NCI-H1436 (cell line): ENCODE measurements at regions not wholly inside any gene's neighbourhood (a gene's known extent, or its start where the extent isn't known, plus 50 kb on each side); places are given as distances from the start of the nearest gene placed in this dataset.
A peak's percentile ranks its signal among the peaks of the same experiment; 100 is the strongest.

ENCODE experiments used
- DNase-seq: peaks from one replicate; lab custom pipeline; 2025; lab: John Stamatoyannopoulos, UW

DNA sequence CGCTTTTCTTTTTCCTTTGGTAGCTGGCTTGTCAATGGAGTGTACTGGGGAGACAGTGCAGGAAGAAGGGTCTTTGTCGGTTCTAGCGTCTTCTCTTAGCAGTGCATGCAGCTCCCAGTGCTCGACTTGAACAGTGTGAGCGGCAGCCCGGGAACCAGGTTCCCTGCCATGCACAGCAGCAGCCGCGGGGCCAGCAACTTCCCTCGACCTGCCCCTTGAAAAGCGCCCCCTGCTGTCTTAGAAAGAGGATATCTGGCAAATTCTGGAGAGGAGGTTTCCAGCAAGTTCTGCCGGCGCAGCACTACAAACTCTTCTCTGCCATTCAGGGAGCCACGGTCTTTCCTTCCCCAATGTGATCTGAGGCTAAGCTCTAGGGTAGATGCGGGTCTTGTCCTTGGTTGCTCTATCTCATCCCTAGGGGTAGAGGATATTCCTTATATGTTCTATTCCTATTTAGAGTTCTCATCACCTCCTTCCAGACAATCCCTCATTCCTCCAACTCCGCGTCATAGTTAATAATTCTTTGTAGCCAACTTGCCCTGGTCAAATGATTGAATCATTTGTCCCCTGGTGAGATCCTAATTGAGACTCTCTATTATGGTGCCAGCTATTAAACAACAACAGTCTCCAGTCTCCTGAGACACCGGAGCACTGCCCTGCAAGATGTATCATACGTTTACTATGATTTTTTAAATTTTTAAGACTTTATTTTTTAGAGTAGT, 451.3 kb downstream of the PMP22 start:
- DNase-seq: no peak

DNA sequence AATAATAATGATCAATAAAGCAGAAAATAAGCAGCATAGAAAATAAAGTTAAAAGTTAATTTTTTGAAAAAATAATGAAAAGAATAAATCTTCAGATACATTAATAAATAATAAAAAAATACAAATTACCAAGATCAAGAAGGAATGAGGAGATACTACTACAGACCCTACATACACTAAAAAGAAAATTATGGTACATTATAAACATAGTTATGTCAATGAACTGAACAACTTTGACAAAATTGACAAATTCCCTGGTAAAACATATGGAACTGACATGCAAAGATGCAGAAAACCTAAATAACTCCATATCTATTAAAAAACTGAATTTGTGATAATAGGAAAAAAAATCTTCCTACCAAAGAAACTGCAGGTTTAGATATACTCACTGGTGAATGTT, 456.7 kb downstream of the PMP22 start:
- DNase-seq: no peak

DNA sequence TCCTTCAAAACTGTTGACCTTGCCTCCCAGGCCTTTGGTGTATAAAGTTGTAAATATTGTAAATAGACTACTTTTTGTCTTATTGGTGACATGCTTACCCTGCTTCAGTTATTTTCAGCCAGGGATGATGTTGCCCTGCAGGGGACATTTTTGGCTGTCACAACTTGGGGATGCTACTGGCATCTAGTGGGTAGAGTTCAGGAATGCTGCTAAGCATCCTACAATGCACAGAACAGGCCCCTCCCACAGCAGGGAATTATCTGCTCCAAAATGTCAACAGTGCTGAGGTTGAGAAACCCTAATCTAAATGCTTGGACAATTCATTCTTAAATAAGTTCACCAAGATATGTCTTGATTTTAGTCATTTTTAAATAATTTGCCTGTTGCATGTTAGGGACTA, 459.8 kb downstream of the PMP22 start:
- DNase-seq: no peak

DNA sequence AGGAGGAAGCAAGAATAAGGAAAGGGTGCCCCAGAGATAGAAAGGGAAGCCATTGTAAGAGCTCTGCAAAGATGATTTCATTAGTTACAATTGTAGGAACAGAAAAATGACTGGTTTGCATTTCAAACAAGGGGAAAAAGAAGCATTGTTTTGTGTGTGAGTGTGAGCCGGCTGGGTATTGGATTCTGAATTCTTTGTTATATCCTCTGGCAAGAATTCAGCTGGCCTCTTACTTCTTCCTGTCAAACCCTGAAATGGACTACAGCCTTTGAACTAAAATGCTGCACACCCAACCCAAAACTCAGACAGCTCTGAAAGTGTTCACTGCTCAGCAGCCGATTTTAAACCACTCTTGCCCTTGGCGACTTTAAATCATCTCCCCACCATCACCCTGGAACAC, 461.3 kb downstream of the PMP22 start:
- DNase-seq: no peak

DNA sequence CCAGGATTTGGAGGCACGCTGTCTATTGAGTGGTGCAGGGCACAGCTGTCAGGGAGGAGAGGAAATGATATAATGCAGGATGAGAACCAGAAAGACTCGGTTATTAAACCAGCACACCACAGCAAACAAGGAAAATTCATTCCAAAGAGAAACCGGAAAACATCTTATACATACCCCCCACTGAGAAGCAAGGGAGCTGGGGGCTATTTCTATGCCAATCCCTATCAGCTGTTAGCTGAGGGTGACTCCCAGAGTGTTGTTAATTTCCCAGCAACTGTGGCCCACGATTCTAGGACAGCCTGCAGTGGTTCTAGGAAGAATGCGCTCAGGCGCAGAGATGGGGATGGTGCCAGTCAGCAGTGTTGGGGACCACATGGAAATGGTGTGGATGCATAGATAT, 467.3 kb downstream of the PMP22 start:
- DNase-seq: no peak

DNA sequence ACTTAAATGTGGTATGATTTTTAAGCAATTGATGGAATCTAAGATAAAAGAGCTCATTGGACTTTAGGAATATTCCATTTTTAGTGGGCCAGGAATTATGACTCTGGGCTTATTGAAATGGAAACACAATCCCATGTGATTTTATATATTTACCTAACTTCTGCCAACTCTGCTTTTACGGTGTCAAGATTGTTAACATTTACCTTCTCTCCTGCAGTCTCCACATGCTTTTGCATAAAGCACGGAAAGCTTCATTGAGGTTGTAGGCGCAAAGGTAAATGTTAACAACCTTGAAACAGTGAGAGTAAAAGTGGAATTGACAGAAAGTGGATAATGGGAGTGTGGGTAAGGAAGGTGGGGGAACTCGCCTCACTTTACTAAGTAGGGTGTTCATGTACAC, 468.1 kb downstream of the PMP22 start:
- no peak for DNase-seq

DNA sequence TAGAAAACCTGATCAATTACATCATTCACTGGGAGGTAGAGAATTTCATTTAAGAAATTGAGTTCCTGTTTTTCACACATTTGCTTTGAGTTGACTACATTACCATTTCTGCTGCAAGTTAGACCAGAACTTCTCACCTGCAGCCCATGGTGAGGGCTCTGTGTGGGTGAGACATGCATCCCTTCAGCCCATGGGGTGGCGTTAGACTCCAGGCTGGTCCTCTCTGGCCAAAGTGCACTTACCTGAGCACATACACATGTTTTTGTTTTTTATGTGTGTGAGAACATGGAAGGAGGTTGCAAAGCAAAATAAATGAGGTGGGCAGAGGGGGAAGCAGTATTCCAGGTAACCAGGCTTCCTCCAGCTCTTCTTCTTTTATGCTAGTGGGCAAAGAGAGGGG, 470.2 kb downstream of the PMP22 start:
- DNase-seq: no peak

DNA sequence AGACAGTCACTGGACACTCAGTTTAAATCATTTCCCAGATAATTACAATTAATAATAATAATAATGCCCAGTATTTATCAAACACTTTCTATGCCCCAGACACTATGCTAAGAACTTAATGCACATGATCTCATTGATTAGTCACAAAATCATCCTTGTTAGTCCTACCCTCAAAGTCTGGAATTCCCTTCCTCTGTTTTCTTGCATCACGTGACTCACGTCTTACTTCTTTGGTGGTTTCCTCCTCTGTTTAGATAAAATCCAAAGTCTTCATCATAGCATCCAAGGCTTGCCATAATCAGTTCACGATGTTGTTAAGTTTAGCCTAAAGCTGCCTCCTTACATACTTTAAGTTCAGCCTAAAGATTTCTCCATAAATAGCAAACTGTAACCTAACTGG, 471.9 kb downstream of the PMP22 start:
- no peak for DNase-seq

DNA sequence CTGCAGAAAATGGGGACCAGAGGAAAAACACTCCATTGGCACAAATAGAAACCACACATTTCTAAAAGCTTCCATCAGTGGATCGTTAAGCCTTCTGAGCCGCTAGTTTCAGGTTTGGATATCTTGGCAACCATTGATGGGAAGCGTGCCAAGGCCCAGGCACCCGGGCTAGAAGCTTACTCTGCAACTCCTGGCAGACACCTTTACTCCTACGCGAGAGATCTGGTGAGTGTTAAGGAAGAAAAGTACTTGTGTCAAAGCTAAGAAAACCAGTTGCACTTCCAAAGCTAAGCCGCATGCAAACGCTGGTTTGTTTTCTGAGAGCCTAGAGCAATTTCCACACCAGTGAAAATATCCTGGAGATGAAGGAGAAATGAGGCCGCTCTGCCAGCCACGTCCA, 472.4 kb downstream of the PMP22 start:
- peak; percentile 5 for DNase-seq

DNA sequence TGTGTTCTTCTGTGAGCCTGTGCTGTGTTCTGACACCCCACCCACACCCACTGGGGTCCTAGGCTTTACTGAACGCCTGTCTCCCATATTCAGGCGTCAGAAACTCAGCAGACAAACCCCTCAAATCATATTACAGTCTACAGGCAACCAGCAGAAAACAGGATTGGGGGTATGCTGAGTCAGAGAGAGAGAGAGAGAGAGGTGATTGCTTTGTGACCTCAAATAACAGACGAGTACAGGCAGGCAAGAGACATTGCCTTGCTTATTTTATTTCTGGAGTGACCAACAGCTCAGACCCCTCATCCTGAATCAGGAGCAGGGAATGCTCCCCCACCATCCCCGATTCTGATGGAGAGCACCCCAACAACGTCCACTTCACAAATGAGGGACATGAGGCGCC, 473.9 kb downstream of the PMP22 start:
- DNase-seq: no peak

DNA sequence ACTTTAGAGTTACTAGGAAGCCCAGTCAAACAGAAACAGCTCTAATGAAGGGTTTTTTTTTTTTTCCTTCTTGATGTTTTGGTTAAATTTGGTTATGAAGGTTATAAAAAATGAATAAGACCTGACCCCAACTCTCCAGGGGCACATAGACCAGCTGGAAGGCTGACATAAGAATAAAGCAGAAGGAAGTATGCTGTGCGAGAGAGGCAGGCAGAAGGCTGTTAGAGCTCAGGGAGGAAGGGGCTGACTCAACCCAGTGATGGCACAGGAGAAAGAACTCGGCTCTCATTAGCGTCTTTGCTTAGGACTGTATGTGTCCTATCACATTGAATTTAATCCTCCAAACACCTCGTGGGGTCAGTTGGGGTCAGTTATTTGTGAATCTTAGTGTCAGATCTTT, 474.6 kb downstream of the PMP22 start:
- DNase-seq: peak; percentile 28

DNA sequence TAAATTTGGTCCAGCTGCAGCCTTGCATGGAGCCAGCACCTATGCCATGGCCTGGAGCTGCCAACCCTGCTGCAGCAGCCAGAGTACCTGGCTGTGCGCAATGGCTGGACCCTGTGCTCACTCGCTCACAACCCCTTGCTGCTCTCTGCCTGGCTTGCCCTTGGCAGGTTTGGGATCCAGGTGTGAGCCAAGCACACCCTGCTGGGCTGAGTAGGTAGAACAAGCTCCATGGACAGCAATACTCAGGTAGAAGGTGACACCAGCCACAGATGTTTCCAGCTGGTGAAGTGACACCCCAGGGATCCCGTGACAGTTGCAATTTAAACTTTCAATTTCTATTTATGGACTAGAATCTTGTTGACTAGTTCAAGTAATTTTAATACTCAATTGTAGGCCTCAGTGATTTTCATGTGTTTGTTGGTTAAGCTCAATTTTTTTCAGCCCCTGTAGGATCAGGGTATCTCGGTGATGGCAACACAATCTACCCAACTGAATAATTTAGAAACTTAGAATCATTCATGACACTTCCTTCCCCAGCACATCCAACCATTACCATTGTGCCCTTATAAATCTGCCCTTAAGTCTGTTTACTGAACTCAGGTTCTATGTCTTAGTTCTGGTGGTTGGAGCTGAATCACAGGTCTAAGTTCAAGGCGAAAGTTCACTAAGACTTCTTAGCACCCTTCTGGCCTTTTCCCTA, 480.0 kb downstream of the PMP22 start:
- DNase-seq: no peak

DNA sequence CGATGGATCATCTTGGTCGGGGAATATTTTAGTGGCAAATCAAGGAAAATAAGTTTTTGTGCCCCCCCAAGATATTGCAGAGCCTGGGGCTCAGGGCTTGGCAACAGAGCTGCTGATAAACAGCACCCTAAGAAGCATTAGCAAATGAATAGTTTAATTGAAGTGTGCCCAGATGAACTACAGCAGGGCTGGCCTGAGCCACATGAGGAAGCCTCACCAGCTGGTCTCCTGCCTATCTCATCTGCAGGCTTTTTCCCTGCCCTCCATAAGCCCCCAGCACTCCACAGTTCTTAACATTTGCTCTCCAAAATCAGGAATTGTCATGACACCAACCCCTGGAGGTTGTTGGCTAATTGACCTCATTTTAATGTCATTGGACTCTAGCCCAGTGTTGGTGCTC, 480.2 kb downstream of the HS3ST3B1 start:
- DNase-seq: no peak

DNA sequence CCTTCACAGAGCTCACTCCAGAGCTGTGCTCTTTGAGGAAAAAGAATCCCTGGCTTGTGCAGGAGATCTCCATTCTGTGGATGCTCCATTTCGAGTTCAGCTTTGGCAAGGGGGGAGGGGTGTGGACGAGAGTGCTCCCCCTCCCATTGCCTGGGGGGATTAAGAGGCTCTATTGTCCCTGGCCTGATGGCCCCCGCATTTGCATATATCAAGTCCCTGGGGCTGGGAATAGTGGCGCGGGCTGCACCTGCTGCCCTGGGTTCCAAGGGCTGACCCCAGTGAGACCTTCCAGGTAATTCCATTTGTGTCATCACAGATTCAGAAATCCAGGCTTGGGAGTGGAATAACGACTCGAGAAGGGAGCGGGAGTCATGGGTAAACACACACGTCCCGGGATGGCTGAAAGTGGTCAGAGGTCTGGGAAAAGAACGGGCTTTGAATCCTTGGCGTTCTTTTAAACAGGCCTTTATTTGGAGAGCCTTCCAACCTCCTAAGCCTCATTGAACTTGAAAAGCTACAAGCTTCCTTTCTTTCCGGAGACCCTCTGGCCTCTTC, 479.3 kb downstream of the HS3ST3B1 start:
- peak; percentile 70 for DNase-seq

DNA sequence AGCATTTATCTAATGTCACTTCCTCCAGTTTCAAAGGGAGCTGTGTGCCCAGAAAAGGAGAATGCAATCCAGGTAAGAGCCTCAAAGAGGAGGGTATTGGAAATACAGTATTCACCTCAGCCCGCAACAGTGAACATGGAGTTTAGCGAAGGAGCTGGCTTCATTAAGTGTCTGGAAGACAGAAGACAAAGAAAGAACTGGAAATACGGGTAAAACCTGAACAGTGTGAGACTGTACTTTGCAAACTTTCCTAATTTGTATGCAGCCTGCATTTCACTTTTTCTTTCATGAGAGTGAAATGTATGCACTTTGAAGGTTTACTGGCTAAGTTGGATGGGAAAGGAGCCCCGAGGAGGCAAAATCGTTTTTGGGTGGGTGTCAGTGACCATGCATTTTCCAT, 478.4 kb downstream of the HS3ST3B1 start:
- DNase-seq: no peak

DNA sequence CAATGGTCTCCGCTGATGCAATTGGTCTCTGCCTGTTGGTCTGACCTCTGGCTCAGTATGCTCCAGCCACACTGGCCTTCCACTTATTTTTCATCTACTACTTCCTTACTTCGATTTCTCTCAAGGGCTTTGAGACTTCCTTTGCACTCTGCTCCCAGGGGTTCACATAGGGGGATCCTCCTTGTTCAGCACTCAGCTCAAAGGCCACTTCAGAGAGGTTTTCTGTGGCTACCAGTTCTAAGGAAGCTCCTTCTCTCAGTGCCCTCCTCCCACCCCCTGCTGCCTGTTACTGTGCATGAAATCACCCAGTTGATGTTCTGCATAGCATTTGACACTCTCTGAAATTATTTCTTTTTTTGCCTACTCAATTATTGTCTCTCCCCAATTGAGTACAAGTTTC, 476.4 kb downstream of the HS3ST3B1 start:
- DNase-seq: no peak

DNA sequence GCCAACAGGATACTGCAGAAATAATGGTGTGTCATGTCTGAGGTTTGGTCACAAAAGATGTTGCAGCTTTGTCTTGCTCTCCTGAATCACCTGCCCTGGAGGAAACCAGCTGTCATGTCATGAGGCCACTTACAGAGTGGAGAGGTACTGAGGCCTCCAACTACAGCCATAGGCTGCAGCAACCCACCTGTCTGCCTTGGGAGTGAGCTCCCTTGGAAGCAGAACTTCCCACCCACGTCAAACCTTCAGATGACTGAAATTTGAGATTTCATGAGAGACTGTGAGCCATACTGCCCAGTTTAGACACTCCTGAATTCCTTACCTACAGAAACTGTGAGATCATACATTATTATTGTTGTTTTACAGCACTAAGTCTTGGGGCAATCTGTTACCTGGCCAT, 475.9 kb downstream of the HS3ST3B1 start:
- no peak for DNase-seq

DNA sequence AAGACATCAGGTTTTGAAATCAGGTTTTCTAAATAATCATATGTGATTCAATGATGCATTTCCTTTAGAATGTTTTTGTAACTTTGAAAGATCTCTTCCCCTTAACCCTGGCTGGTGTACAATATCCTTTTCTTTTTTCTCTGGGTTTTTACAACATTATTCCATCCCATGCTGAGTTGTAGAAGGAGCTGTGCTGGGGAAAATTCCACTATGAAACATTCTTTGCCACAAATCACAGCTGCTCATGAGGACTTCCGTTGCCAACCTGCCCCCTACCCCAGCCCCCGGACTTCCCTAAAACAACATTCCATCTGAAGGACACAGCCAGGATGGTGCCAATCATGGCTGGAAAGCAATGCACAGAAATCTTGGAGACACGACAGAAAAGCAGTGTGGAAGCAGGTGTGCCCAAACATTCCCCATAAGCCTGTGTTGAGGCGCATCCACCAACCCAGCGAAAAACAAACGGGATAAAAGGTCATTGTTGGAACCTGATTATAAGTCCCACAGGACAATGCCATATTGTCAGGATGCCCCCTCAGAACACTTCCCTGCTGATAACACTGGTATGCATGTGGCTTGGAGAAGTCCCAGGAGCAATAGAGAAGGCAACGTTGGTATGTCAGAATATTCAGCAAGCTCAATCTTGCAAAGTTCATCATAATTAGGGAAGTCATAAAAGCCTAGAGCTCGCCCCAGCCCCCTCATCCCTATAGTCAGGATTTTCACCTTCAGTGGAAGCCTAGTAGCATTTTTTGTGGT, 475.0 kb downstream of the HS3ST3B1 start:
- DNase-seq: no peak

DNA sequence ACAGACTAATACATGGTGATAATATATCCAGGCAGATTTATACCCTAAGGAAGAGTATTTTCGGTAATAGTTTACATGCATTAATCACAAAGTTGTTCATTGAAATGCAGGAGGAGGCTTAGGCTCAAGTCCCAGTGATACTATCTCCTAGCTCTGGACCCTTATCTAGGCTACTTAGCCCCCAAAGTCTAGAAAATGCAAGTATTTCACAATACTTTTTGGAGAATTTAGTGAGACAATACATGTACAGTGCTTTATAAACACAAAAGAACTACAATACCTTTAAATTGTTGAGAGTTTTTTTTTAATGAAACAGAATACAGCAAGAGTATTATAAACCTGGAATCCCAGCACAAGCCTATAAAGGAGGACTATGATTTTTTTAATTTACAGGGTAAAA, 473.9 kb downstream of the HS3ST3B1 start:
- DNase-seq: no peak

DNA sequence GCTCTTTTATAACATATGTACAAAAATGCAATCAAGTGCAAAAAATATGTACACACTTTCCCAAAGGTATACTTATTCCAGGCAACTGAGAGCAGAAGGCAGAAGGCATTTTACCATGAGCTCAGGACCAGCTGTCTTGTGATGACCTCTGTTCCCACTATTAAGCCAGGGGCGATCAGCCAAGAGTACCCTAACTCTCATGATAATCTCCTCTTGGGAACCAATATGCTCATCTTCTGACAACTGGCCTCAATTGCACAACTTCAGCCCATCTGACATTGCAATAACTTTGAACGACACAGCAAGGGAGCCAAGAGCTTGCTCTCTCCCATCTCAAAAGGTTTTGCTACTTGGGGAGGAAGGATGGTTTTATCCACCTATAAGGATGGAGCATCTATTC, 471.9 kb downstream of the HS3ST3B1 start:
- no peak for DNase-seq

DNA sequence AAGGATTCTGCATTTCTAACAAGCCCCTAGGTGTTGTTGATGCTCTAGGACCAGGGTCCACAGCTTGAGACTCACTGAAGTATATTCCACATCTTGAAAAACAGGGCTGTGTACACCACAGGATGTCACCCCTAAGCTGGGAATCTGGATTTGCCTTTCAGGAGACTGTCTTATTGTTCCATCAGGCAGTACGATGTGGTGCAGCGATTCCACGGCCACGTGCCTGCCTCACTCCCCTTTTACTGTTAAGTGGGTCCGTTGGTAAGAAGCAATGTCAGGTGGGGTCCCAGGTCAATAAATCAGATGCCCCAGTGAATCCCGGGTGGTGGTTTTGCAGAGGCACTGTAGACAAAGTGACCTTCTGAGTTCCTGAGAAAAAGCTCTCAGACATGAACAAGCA, 470.7 kb downstream of the HS3ST3B1 start:
- no peak for DNase-seq

DNA sequence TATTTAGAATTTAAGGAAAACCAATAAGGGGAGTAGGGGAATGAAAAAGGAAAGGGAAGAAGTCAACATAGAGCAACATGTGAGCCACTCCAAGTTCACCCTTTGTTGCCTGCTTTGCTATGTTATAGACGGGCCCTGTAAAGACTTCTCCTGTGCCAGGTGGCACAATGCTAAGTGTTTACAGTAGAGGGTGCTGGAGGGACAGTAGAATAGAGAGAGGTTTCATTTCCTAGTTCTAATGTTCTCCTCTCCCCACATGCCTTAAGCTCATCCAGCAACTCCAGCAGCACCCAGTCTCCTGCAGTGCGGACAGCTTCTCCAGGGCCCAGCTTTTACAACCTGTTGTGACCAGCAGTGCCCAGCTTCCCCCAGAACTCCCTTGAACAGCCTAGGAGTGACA, 468.0 kb downstream of the HS3ST3B1 start:
- DNase-seq: no peak
